IMR-90 (cell line): ENCODE measurements at regions not wholly inside any gene's neighbourhood (a gene's known extent, or its start where the extent isn't known, plus 50 kb on each side); places are given as distances from the start of the nearest gene placed in this dataset.
A peak's percentile ranks its signal among the peaks of the same experiment; 100 is the strongest.

Source experiments
- ATAC-seq: fragments of 200-7000 bp; cut with Tn5 transposase; 2 replicates; pipeline ENCODE4 v1.9.1; 2020; ENCODE audit warnings: low read depth, mild to moderate bottlenecking, moderate library complexity
- BruUV-seq: library from RNA; stranded (reverse); fragments of 400-500 nt; replicated peaks from 2 replicates; lab custom pipeline; 2021; lab: Mats Ljungman, UMichigan
- CTCF ChIA-PET: fragments of 300-600 bp; formaldehyde crosslinking; extraction: SDS; loops from one replicate; lab custom pipeline; 2021; ENCODE audit warnings: antibody characterized with exemption; lab: Yijun Ruan, JAX
- POLR2A ChIA-PET: fragments of 300-600 bp; sonication (Branson Sonifier 250); formaldehyde crosslinking; loops from one replicate; lab custom pipeline; 2022; ENCODE audit warnings: antibody characterized with exemption; ENCODE audit not compliant: unreplicated experiment; lab: Charles Lee
- DNase-seq: peaks from one replicate; pipeline ENCODE4 v3.0.0; 2013
- H2AFZ ChIP-seq: replicated peaks from 2 replicates; pipeline ENCODE3; 2013; ENCODE audit warnings: low read length, mild to moderate bottlenecking; ENCODE audit not compliant: poor library complexity
- H2AK5ac ChIP-seq: 2 replicates; pipeline ENCODE4 v1.6.1; 2013; ENCODE audit warnings: low read depth, low read length, inconsistent platforms
- H2AK9ac ChIP-seq: replicated peaks from 2 replicates; pipeline ENCODE3; 2013; ENCODE audit warnings: mild to moderate bottlenecking, low read depth, low read length, moderate library complexity; ENCODE audit not compliant: poor library complexity
- H2BK120ac ChIP-seq: 2 replicates; pipeline ENCODE4 v1.6.1; 2013; ENCODE audit warnings: low read depth, low read length, inconsistent platforms
- H2BK15ac ChIP-seq: 3 replicates; pipeline ENCODE4 v1.6.1; 2013; ENCODE audit warnings: low read depth, low read length, inconsistent platforms
- H2BK20ac ChIP-seq: 2 replicates; pipeline ENCODE4 v1.6.1; 2013; ENCODE audit warnings: low read depth, mild to moderate bottlenecking, inconsistent platforms, low read length, moderate library complexity
- H2BK5ac ChIP-seq: 2 replicates; pipeline ENCODE4 v1.6.1; 2013; ENCODE audit warnings: mild to moderate bottlenecking, low read depth, low read length, inconsistent platforms; ENCODE audit not compliant: poor library complexity, severe bottlenecking
- H3K14ac ChIP-seq: replicated peaks from 2 replicates; pipeline ENCODE4 v1.6.1; 2013; ENCODE audit warnings: low read depth, low read length, inconsistent platforms
- H3K18ac ChIP-seq: 2 replicates; pipeline ENCODE4 v1.6.1; 2013; ENCODE audit warnings: low read depth, low read length, control low read depth
- H3K23ac ChIP-seq: 2 replicates; pipeline ENCODE4 v1.6.1; 2013; ENCODE audit warnings: low read depth, low read length, inconsistent platforms
- H3K27ac ChIP-seq: 2 replicates; pipeline ENCODE4 v1.5.1; 2013; ENCODE audit warnings: mild to moderate bottlenecking, control low read depth, low read length; ENCODE audit not compliant: insufficient read depth
- H3K27me3 ChIP-seq: 2 replicates; pipeline ENCODE4 v1.6.1; 2013; ENCODE audit warnings: low read length; ENCODE audit not compliant: control insufficient read depth, insufficient read depth
- H3K36me3 ChIP-seq: 2 replicates; pipeline ENCODE4 v1.6.1; 2013; ENCODE audit warnings: low read length, mixed read lengths; ENCODE audit not compliant: control insufficient read depth, insufficient read depth
- H3K4ac ChIP-seq: 2 replicates; pipeline ENCODE4 v1.6.1; 2013; ENCODE audit warnings: low read depth, low read length, inconsistent platforms
- H3K4me1 ChIP-seq: 2 replicates; pipeline ENCODE4 v1.6.1; 2013; ENCODE audit warnings: low read length, mixed read lengths; ENCODE audit not compliant: control insufficient read depth, insufficient read depth
- H3K4me2 ChIP-seq: 2 replicates; pipeline ENCODE4 v1.6.1; 2013; ENCODE audit warnings: low read depth, mild to moderate bottlenecking, control low read depth, low read length, moderate library complexity
- H3K4me3 ChIP-seq: 2 replicates; pipeline ENCODE4 v1.5.1; 2013; ENCODE audit warnings: low read depth, mild to moderate bottlenecking, control low read depth, low read length, moderate library complexity; ENCODE audit not compliant: insufficient read depth
- H3K56ac ChIP-seq: 2 replicates; pipeline ENCODE4 v1.6.1; 2013; ENCODE audit warnings: low read length, inconsistent platforms; ENCODE audit not compliant: insufficient read depth; ENCODE audit errors: extremely low read depth
- H3K79me1 ChIP-seq, 2 experiments: 2 replicates each; pipeline ENCODE4 v1.6.1; 2013; ENCODE audit warnings: low read length in 2 of 2, inconsistent platforms in 1 of 2, low read depth in 1 of 2
- H3K9ac ChIP-seq: 2 replicates; pipeline ENCODE4 v1.6.1; 2013; ENCODE audit warnings: low read depth, low read length, control low read depth
- H3K9me1 ChIP-seq: 2 replicates; pipeline ENCODE4 v1.6.1; 2013; ENCODE audit warnings: low read length, inconsistent platforms; ENCODE audit not compliant: insufficient read depth
- H3K9me3 ChIP-seq: 2 replicates; pipeline ENCODE4 v1.6.1; 2013; ENCODE audit warnings: low read length; ENCODE audit not compliant: control insufficient read depth, insufficient read depth
- H4K20me1 ChIP-seq: 2 replicates; pipeline ENCODE4 v1.6.1; 2013; ENCODE audit warnings: low read length, inconsistent platforms; ENCODE audit not compliant: insufficient read depth
- H4K5ac ChIP-seq: 2 replicates; pipeline ENCODE4 v1.6.1; 2013; ENCODE audit warnings: mild to moderate bottlenecking, low read depth, low read length, control low read depth
- H4K8ac ChIP-seq, 2 experiments: 2 replicates each; pipeline ENCODE4 v1.6.1; 2013; ENCODE audit warnings: low read depth in 2 of 2, low read length in 2 of 2, control low read depth in 1 of 2, inconsistent platforms in 1 of 2
- H4K91ac ChIP-seq: 2 replicates; pipeline ENCODE4 v1.6.1; 2013; ENCODE audit warnings: low read depth, low read length, inconsistent platforms; ENCODE audit not compliant: insufficient read depth
- CEBPB ChIP-seq: IDR thresholded peaks from 2 replicates; pipeline ENCODE4 v1.6.1; 2012; ENCODE audit warnings: low read depth, low read length, improper control_type of control experiment
- CHD1 ChIP-seq: IDR thresholded peaks from 2 replicates; pipeline ENCODE4 v1.6.1; 2012; ENCODE audit warnings: low read depth, low read length, improper control_type of control experiment
- CTCF ChIP-seq: conservative IDR thresholded peaks from 2 replicates; pipeline ENCODE4 v1.5.1; 2012; ENCODE audit warnings: mild to moderate bottlenecking, low read depth, low read length, improper control_type of control experiment
- FOS ChIP-seq: fragments of 150-350 bp; IDR thresholded peaks from 2 replicates; pipeline ENCODE4 v1.6.1; 2016; ENCODE audit warnings: low read depth, low read length
- MAFK ChIP-seq: IDR thresholded peaks from 2 replicates; pipeline ENCODE4 v1.6.1; 2012; ENCODE audit warnings: low read depth, low read length, improper control_type of control experiment
- MAZ ChIP-seq: IDR thresholded peaks from 2 replicates; pipeline ENCODE4 v1.6.1; 2012; ENCODE audit warnings: low read depth, mild to moderate bottlenecking, low read length, improper control_type of control experiment, moderate library complexity, borderline replicate concordance
- MXI1 ChIP-seq: IDR thresholded peaks from 2 replicates; pipeline ENCODE4 v1.6.1; 2012; ENCODE audit warnings: low read depth, mild to moderate bottlenecking, low read length, moderate library complexity, borderline replicate concordance
- POLR2A ChIP-seq: IDR thresholded peaks from 2 replicates; pipeline ENCODE4 v1.6.1; 2012; ENCODE audit warnings: mild to moderate bottlenecking, low read depth, low read length
- RAD21 ChIP-seq: IDR thresholded peaks from 2 replicates; pipeline ENCODE4 v1.6.1; 2012; ENCODE audit warnings: low read length, improper control_type of control experiment
- RCOR1 ChIP-seq: IDR thresholded peaks from 2 replicates; pipeline ENCODE4 v1.6.1; 2012; ENCODE audit warnings: mild to moderate bottlenecking, low read length, improper control_type of control experiment; ENCODE audit not compliant: insufficient replicate concordance
- RFX5 ChIP-seq: IDR thresholded peaks from 2 replicates; pipeline ENCODE4 v1.8.0; 2012; ENCODE audit warnings: low read depth, mild to moderate bottlenecking, low read length, moderate library complexity
- WGBS, 2 experiments: methylation state at CpG; one replicate each; pipeline versions ENCODE4 v1.1.5 to v1.1.7; 2013; ENCODE audit warnings: missing lambda C conversion rate in 2 of 2; ENCODE audit not compliant: insufficient read length in 1 of 2; ENCODE audit errors: extremely low coverage in 2 of 2; 5-methylcytosine and 5-hydroxymethylcytosine counted together
- dilution Hi-C: fragments of 300-500 bp; cut with HindIII; formaldehyde crosslinking; loops from one replicate; pipeline ENCODE4 v1.14.3; 2018; ENCODE audit warnings: low sequenced_read_pairs; ENCODE audit not compliant: unreplicated experiment
- in situ Hi-C: fragments of 300-500 bp; cut with MboI; formaldehyde crosslinking; loops from 3 replicates; pipeline ENCODE4 v1.14.3; 2019; ENCODE audit warnings: low sequenced_read_pairs, inconsistent platforms, mixed read lengths
- intact Hi-C: fragments of 100-400 bp; cut with micrococcal nuclease; formaldehyde crosslinking; loops from 2 replicates; pipeline ENCODE4 v1.10.0; 2022
- TF ChIP-seq, protein P1 (sequence below): fragments of 150-350 bp; IDR thresholded peaks from 2 replicates; pipeline ENCODE4 v1.6.1; 2016; ENCODE audit warnings: low read depth, mild to moderate bottlenecking, low read length, moderate library complexity, borderline replicate concordance
- TF ChIP-seq, protein P2 (sequence below): fragments of 150-350 bp; IDR thresholded peaks from 2 replicates; pipeline ENCODE4 v1.6.1; 2017; ENCODE audit warnings: mild to moderate bottlenecking, antibody characterized with exemption, low read length, low read depth

DNA sequence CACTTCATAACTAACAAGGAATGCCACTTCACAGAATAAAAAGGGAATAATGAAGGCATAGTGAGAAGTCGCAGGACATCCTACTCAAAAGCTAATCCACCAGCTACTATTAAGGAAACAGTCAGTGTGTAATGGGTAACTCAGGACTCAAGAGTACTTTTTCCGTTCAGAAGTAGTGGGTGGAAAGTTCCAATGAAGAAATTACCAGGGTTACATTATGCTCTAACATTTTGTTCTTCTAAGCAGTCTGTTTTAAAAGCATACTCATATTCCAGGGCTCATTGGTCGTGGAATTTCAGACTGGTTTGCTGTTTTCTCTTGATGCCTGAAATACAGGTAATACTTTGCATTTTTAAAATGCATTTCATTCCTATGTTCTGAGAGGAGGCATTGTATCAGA lies 222.4 kb upstream of the IRS2 start:
- H4K8ac ChIP-seq = no peak overlapping the region; a peak in 1 of 4 replicates
- WGBS, 2 experiments = no CpG with 5 or more reads among the region's 3 CpGs
- ChIA-PET POLR2A (interaction anchor here (0.5 kb wide), 1 partner anchor 15 kb away, joined by 9 read pairs; no protein-coding TSS in a partner anchor), CTCF (no interaction called here)
- H2BK5ac ChIP-seq = no peak overlapping the region
- in situ Hi-C loops = no loop called here
- no peak overlapping the region for H3K4me2 ChIP-seq
- peaks cover 4% of the 10 kb centered on the region; the same call in 1 of the 2 replicates for H3K9me1 ChIP-seq
- peak overlapping the region; percentile 81; the same call in 2 of the 3 replicates for H2BK15ac ChIP-seq
- no peak overlapping the region for H3K9ac ChIP-seq
- no peak for ATAC-seq
- no peaks in the 10 kb centered on the region for H3K79me1 ChIP-seq
- H3K4ac ChIP-seq = no peak overlapping the region
- no peaks in the 10 kb centered on the region for H3K36me3 ChIP-seq
- H3K9me3 ChIP-seq = no peaks in the 10 kb centered on the region
- no peak overlapping the region for H3K4me3 ChIP-seq
- H3K23ac ChIP-seq = no peak overlapping the region
- no peak overlapping the region for H3K56ac ChIP-seq
- no peak for TF ChIP-seq CHD1
- TF ChIP-seq, protein P1, sequence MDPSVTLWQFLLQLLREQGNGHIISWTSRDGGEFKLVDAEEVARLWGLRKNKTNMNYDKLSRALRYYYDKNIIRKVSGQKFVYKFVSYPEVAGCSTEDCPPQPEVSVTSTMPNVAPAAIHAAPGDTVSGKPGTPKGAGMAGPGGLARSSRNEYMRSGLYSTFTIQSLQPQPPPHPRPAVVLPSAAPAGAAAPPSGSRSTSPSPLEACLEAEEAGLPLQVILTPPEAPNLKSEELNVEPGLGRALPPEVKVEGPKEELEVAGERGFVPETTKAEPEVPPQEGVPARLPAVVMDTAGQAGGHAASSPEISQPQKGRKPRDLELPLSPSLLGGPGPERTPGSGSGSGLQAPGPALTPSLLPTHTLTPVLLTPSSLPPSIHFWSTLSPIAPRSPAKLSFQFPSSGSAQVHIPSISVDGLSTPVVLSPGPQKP = no peak
- no peak for TF ChIP-seq CEBPB
- TF ChIP-seq MAFK = no peak
- TF ChIP-seq FOS = no peak
- no peak for TF ChIP-seq RAD21
- TF ChIP-seq, protein P2, sequence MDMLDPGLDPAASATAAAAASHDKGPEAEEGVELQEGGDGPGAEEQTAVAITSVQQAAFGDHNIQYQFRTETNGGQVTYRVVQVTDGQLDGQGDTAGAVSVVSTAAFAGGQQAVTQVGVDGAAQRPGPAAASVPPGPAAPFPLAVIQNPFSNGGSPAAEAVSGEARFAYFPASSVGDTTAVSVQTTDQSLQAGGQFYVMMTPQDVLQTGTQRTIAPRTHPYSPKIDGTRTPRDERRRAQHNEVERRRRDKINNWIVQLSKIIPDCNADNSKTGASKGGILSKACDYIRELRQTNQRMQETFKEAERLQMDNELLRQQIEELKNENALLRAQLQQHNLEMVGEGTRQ = no peak
- TF ChIP-seq RCOR1 = no peak
- TF ChIP-seq CTCF = no peak
- no peak for TF ChIP-seq MXI1
- TF ChIP-seq POLR2A = no peak
- TF ChIP-seq RFX5 = no peak
- no peak for TF ChIP-seq MAZ
- no peak overlapping the region for H2AK5ac ChIP-seq
- no peak overlapping the region for H2AFZ ChIP-seq
- BruUV-seq = no TSS peak
- no peaks in the 10 kb centered on the region for H3K27me3 ChIP-seq
- dilution Hi-C loops = no loop called here
- peak overlapping the region; percentile 44; the same call in 1 of the 2 replicates for H2BK120ac ChIP-seq
- H4K5ac ChIP-seq = no peak overlapping the region
- H4K20me1 ChIP-seq = no peaks in the 10 kb centered on the region
- no peak overlapping the region; the same call in 1 of the 2 replicates for H4K91ac ChIP-seq
- intact Hi-C loops = no loop called here
- H2BK20ac ChIP-seq = peak overlapping the region; percentile 46; the same call in 1 of the 2 replicates
- H2AK9ac ChIP-seq = no peak overlapping the region
- no peak overlapping the region for H3K18ac ChIP-seq
- no peak for DNase-seq
- no peak overlapping the region; the same call in 1 of the 2 replicates for H3K14ac ChIP-seq
- peaks cover 17% of the 10 kb centered on the region for H3K4me1 ChIP-seq
- no peak overlapping the region for H3K27ac ChIP-seq
